ENCODE measurements at regions not wholly inside any gene's neighbourhood (a gene's known extent, or its start where the extent isn't known, plus 50 kb on each side); places are given as distances from the start of the nearest gene placed in this dataset.

DNA sequence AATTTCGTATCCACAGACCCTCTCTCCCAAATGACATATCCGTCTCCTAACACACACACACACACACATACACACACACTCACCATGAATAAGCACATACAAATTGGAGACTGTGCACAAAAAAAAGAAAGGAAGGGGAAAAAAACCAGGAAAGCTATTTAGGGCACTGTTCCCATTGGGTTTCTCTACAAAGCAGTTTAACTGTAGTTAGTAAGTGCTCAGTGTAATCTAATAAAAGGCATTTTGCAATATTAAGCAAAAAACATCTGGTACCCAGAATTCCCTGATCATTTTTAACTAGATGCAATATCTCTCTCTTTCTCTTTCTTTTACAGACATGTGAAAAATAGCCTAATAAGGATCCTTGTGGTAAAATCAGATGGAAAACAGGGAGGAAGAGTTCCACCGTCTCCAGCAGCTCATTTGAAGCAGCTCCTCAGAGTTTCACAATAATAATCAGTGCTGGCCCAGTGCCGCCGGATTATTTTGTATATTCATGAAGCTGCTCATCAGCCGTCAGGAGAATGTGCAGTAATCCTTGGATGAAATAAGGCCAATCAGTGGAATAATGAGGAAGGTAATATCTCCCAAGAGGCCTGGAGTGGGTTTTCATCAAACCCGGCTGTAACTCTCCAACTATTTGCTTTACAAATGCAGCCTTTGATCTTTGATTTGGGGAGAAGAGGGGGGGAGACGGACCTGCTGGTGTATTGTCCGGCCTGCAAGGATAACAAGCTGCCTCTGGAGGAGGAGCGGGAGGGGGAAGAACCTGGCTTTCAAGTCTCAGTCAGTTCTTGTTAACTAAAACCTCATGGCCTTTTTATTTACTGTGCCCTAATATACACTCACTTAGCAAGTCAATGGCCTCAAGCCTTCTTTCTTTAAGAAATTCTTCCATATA lies 227.6 kb upstream of the SMIM21 start:
- DNase-seq: no peak

DNA sequence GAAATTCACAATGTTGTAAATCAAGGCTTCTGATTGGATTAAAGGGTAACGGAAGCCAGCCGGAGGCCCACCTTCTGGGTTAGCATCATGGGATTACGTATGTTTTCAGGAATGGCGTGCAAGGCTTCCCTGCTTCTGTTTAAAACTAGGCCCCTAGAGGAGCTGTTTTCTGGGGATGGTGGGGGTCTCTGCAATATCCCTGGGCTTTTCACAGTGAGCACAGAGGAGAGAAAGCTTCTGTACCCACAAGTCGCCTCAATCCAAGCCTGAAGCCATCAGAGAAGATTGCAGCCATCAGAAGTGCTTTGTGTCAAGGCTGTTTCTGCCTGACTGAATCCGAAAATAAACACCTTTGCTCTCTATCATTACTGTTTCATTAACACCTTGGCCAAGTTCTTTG lies 226.9 kb upstream of the SMIM21 start:
- no peak for DNase-seq

DNA sequence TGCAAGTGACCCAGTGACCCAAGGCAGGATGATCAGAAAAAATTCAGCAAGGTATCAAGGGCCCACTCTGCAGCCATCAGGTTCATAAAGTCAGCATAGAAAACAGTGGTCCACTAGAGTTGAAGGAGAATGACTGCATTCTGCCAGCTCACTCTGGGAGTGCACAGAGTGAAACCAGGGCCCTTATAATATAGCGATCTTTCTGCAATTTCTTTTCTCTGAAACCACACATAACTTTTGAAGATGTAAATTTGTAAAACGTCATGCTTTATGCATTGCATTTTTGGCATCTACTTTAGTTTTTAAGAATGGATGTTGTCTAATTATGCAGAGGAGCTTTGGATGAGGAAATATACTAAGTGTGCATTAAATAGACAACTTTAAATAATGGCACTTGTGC lies 225.0 kb upstream of the SMIM21 start:
- DNase-seq: no peak

DNA sequence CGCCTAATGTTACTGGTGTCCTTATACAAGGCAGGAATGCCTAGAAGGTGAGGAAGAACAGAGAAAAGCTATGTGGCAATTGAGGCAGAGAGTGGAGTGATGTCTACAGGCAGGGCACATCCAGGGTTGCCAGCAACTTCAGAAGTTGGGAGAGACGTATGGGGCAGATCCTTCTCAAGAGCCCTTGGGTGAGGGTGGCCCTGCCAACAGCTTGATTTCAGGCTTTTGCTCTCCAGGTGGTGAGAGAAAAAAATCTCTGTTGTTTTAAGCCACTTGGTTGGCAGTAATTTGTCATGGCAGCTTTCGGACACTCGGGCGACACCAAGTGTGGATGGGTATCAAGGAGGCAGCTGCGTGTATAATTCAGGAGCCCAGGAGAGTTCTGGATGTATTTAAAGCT lies 217.4 kb upstream of the SMIM21 start:
- no peak for DNase-seq

DNA sequence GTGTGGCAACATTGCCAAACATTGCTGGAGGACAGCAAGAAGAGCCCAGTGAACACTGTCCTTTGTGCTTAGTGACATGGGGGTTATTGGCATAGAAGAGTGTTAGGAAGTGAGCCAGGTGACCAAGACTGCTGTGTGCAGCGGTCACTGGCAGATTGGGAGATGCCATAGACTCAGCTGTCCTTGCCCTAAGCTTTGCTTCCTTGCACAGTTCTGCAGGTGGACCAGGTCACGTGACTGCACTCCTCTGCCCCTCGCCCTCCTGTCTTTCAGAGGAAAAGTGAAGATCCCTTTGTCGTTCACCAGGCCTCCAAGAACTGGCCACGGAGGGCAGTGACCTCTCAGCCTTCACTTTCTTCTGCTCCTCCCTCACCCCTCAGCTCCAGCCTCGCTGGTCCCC lies 215.6 kb upstream of the SMIM21 start:
- DNase-seq: no peak

DNA sequence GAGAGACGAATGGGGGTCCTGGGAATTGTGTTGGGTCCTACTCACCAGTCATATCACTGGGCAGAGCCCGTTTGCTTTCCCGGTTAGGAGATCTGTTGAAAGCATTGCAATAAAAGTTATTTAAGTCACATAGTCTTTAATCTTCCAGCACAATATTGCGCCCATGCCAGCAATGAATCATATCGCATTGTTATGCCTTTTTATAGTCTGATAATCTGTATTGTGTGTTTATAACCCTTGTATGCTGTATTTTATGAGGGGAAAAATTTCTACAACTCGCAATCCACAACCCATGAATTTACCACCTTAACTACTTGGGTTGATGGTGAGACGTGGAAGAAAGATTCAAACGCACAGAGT lies 211.9 kb upstream of the SMIM21 start:
- no peak for DNase-seq

DNA sequence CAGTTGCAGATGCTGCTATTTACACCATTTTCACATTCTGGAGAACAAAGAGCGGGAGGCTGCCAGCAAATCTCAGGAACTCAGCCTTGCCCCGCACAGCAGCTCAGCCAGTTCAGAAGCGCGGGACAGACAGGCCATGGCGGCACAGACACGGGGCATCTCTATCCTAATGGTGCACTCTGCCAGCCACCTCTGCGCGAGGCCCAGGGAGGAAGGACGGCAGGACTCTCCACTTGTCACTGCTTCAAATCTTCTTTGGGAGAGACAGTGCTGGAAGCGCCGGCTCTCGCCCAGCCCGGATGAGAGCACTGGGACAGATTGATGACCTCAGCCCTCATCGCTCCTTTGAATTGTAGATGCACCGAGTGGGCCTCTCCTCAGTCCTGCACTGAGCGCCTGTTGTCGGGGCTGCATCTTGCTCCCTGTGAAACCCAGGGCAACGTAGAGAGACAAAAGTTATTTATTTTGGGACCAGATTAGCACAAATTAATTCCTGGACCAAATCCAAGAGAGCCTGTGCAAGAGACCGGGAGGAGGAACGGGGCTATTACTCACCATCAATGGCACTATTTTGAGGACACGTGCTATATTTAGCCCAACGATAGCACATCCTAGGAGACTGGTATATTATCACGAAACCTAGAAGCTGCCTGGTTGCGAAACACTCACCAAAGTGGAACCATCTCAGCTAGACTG lies 211.4 kb upstream of the SMIM21 start:
- no peak for DNase-seq

DNA sequence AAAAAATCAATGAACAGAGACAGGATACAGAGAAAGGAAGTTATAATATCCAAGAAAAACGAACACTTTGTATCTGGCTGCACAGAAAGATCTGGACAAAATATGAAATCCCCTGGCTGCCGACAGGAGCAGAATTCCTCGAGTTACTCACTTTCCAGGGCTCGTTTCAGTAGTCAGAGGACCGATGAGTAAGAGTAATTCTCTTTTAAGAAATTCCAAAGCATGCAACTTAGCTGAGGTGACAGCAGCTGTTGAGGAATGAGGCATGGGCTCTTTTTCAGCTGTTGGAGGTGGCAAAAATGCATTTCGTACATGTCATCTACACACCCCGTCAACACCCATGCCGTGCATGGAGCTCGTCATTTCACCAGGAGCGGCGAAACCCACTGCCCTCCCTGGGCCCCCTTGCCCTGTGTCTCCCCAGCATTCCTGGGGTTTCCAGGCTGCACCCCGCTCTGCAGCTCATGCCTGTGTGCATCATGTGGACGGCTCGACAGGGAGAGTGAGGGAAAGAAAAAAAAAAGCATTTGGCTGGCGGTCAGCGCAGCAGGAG lies 210.8 kb upstream of the SMIM21 start:
- DNase-seq: no peak

DNA sequence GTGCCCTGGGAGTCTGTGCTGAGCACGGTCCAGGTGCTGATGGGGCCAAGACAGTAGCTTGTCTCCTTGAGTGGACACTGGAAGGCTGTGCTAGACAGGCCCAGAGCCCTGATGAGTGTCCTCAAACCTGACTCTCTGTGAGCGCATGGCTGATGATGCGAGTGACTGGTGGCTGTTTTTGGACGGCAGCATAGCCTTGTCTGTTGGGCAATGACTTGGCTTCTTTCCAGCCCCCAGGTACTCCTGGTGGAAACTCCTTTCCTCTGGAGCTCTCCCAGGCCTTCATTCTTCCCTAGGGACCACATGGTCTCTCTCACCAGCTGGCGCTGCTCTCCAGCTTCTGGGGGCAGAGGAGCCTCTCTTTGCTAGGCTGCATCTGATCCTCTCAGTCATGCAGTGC lies 207.6 kb upstream of the SMIM21 start:
- DNase-seq: no peak

DNA sequence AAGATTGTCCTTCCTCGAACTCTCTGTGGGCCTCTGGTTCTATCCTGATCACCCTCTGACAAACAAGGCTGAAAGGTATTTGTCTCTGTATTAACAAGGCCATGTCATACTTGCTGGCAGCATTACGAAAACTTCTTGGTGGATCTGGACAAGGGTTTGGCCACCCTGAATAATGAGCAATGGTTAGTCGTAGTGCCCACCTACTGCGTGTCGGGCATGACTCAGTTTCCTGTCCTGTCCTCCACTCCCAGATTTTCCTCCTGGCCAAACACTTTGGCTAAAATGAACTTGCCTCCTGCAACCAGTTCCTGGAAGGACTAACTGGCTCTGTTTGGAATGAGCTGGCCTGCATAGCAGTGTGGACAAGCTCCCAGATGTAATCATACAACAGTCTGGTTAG lies 198.5 kb upstream of the SMIM21 start:
- no peak for DNase-seq

DNA sequence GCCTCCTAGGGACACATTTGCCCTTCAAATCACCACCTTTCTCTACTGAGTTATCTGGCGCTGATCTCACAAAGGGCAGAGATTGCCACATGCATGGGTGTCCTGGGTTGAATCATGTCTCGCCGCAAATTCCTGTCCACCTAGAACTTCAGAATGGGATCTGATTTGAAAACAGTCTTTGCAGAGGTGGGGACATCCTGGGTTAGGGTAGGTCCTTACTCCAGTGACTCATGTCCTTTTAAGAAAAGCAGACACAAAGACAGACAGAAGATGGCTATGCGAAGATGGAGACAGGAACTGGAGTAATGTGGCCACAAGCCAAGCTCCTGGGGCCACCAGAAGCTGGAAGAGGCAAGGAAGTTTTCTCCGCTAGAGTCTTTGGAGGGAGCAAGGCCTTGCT lies 197.4 kb upstream of the SMIM21 start:
- no peak for DNase-seq

DNA sequence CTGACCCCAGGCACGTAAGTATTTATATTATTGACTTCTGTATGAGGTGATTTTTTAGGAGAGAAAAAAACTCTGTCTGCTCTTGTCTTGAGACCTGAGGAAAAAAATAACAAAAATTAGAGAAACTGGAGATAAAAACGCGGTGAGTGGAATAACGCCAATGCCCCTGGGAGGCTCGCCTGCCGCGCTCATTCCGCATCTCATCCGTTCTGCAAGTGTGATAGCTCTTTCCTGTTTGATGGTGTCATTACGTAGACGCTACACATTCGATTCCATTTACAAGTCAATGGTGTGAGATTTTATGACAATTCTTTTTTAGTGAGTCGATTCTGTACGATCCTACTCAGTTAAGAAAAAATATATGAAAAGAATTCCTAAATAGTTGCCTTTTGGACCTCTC lies 194.3 kb upstream of the SMIM21 start:
- no peak for DNase-seq

DNA sequence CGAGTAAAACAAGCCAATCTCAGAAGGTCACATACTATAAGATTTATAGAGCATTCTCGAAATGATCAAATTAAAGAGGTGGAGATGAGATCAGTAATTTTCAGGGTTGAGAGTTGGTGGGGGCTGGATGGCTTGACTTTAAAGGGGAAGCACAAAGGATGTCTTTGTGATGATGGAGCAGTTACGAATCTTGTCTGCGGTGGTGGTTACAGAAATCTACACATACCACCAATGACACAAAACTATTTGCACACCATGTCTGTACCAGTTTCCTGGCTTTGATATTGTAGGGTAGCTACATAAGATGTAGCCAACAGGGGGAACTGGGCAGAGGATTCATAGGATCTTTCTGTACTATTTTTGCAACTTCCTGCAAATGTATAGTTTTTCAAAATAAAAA lies 190.6 kb upstream of the SMIM21 start:
- DNase-seq: no peak

DNA sequence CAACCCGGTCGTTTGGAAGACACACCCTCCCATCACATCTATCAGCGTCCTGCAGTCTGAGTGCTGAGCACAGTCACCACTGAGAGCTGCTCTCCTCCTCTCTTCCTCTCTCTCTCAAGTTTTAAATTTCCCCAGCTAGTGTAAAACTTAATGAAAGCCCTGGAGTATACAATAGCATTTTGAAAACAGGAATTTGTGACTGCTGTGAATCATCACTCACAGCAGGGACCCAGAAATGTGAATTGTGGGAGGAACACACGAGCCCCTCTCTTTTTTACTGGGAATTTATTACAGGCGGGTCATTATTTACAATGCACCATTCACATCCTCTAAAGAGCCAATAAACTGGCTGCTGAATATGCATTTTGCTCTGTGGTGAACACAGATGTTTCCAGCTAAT lies 185.0 kb upstream of the SMIM21 start:
- no peak for DNase-seq

DNA sequence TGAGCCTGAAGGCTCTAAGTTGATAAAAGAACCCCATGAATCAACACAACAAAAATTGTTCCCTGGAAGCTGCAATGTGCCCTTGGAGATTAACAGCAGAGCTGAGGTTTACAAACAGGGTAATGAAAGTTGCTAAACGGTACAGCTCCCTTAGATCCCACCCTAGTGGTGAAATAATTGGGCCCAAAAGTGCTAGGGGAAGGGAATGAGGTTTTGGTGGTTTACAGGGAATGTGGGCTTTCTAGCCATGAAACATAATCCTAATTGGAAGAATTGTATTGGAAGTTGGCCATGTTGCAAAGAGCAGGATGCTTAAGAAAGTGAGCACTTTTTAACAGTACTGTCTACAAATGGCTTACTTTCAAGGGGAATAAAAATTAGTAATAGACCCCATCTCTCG lies 180.2 kb upstream of the SMIM21 start:
- no peak for DNase-seq

DNA sequence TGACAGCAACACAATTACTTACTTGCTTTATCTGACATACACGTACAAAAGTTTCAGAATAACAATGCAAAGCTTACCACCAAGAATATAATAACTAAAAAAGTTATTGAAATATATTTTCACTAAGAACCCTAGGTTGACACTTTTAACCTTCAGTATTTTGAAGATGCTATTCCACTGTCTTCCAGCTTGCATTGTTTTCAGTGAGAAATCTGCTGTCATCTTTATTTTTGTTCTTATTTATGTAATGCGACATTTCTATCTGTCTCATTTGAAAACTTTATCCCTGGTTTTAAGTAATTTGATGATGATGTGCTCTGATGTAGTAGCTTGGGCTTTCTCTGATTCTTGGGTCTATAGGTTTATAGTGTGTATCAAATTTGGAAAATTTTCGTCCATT lies 165.0 kb upstream of the SMIM21 start:
- DNase-seq: no peak

DNA sequence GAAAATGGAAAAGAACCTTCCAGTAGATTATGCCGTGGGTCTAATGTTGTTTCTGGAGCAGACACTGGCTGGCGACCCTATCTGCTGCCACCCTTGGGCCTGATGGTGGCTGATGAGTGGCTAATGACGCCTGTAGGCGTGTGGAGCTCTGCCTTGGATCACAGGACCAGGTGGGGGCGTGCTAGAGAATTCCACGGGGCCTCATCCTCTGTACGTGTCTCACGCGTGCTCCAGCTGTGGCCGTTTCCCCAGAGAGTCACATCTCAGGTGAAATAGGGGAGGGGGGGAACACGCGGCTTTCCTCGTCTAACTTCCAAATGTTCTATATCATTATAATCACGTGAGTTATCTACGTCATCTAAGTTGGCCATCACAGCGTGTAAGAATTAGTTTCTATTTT lies 160.9 kb upstream of the SMIM21 start:
- no peak for DNase-seq

DNA sequence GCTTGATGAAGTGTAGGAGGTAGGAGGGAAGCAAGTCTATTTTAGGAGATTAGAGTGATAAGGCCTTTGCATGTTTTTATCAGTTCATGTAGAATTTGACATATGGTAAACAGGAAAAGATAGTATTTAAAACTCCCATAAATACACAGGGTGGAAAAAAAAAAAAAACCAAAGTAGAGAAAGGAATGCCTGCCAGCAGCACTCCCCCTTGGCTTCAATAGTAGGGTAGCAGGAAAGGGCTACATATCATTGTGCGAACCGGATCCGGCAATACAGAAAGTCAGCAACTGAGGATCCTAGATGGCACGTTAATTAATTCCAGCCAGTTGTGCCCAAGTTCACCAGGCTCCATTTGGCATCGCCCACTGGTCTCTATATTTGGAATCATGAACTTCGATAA lies 159.6 kb upstream of the SMIM21 start:
- no peak for DNase-seq

DNA sequence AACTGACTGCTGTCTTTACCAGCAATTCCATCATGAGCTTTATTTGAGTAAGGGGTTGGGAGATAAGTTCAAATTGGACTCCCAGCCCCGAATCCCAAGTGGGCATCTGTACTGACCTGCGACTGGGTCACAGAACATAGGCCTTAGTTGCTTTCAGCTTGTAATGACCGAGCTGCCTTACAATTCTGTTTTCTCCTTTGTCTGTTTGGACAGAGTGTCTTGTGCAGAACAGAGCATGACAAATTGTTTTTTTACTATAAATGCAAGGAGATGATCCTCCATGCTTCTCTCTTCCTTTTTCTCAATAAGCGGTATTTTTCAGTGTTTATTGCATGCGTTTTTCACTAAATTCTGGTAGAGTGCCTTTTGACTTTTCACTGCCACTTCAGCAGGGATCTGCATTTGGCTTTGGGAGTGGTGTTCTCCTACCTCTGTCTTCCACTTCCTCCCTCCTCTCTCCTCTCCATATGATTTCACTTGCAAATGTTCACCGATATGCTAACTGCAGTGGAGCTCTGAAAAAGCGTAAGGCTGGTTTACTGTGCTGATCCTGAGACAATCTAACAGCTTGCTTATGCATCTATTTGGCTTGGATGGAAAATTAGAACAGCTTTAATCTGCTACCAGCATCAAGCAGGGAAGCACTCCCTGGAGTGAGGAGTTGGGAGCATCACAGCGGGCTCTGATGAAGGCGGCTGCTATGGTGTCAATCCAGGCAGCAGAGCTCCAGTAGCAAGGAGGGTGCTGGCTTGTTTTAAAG lies 158.8 kb upstream of the SMIM21 start:
- DNase-seq: no peak

DNA sequence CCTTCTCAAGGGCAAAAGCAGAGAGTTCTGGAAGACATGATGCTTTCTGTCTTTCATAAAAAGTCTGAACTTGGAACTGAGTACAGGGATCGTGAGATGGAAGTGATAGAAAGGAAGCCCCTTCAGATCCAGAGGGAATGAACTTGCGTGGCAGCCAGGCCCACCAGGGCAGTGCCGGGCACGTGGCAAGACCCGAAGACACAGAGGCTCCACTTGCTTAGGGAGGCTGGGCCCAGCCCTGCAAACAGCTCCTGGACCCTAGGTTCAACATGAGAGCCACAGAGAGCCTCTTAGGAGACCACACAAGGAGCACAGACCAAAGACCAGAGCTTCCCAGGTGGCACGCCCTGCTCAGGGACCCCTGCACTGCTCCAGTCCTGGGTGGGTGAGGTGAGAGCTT lies 155.4 kb upstream of the SMIM21 start:
- DNase-seq: no peak

DNA sequence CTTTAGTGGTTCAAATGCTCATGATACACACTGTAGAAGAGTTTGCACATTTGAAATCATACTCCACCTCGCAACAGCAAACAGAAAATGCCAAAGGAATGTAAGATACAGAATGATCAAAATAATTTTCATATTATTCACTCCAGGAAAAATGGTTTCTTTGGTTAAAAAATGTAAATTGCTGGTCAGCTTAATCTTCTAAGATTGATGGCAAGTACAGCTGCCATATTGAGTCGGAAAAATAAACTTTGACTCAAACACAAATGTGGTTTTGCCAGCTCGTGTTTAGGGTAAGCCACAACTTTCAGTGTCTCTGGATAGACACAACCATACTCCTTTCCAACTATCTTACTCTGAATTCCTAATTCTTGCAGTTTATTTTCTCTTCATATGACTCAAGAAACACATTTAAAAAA lies 154.9 kb upstream of the SMIM21 start:
- no peak for DNase-seq

DNA sequence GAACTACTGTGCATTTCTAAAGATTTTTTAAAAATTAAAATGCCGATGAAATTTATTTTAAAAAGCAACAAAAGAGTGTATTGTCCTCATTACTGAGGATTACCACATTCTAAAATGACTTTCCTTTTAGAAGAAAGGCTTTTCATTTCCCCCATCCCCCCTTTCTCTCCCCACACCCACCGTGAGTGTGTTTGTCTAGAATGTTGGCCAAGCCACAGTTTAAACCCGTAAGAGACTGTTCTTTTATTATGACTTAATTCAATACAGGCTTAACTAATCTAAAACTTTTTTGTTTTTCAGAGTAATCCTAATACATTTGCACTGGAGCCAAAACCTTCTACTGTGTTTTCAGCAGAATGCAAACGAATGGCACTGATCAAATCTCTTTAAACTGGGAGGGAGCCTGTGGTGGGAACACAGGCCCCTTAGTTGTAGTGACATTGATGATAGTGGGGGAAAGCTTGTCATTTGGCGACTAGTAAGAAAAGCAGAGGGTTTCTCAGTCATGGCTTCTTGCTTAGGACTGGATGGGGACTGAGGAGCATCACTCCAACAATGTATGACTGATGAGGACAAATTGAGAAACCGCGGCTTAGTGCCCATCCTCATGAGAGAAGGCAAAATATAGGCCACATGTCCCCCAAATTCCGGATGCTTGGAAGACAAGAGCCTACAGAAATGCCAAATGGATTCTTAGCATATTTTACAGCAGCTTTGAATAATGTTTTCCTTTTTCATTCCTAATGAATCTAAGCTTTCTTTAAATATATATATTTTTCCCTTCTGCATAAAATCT lies 154.0 kb upstream of the SMIM21 start:
- no peak for DNase-seq

DNA sequence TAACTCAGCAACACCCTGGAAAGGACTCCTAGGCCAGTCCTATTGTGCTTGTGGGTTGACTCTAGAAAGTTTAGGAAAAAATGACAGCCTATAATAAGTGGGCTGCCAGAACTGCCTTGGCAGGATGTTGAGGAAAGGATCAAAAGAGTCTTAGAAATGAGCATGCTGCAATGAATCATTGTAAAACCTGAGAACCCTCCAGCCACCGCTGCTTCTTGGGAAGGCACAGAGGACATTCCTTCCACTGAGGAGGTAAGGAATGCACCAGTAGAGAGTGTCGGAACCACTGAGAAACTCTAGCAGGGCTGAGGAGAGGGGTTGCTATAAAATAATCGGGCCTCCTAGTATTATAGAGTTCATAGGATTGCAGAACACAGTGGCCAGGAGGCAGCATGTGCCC lies 146.7 kb upstream of the SMIM21 start:
- DNase-seq: no peak

Measured in CD4-positive, alpha-beta T cell treated with Interleukin-4 for 4 hours (primary cell).